Neuronal stem cell (in vitro differentiated cells): ENCODE measurements at regions not wholly inside any gene's neighbourhood (a gene's known extent, or its start where the extent isn't known, plus 50 kb on each side); places are given as distances from the start of the nearest gene placed in this dataset.
A peak's percentile ranks its signal among the peaks of the same experiment; 100 is the strongest.

Source experiments
- DNase-seq: peaks from one replicate; pipeline ENCODE4 v3.0.0-alpha.2; 2013; ENCODE audit warnings: low spot score
- H2AFZ ChIP-seq: one replicate; pipeline ENCODE4 v1.6.1; 2013; ENCODE audit warnings: mild to moderate bottlenecking, low read length, inconsistent platforms
- H2AK5ac ChIP-seq: 2 replicates; pipeline ENCODE4 v1.6.1; 2013; ENCODE audit warnings: low read depth, mild to moderate bottlenecking, inconsistent platforms, low read length, moderate library complexity, mixed read lengths
- H2BK120ac ChIP-seq: 2 replicates; pipeline ENCODE4 v1.6.1; 2013; ENCODE audit warnings: low read depth, mild to moderate bottlenecking, inconsistent platforms, low read length, moderate library complexity, mixed read lengths
- H2BK12ac ChIP-seq: one replicate; pipeline ENCODE4 v1.6.1; 2013; ENCODE audit warnings: low read length, inconsistent platforms
- H2BK15ac ChIP-seq: 2 replicates; pipeline ENCODE4 v1.6.1; 2013; ENCODE audit warnings: mild to moderate bottlenecking, low read length, inconsistent platforms, mixed read lengths
- H2BK5ac ChIP-seq: one replicate; pipeline ENCODE4 v1.6.1; 2013; ENCODE audit warnings: inconsistent platforms, mild to moderate bottlenecking, low read length, moderate library complexity
- H3K14ac ChIP-seq: one replicate; pipeline ENCODE4 v1.6.1; 2013; ENCODE audit warnings: low read length, inconsistent platforms
- H3K18ac ChIP-seq: 2 replicates; pipeline ENCODE4 v1.6.1; 2013; ENCODE audit warnings: low read length, inconsistent platforms
- H3K23ac ChIP-seq: 2 replicates; pipeline ENCODE4 v1.6.1; 2013; ENCODE audit warnings: low read depth, mild to moderate bottlenecking, mixed read lengths, low read length, inconsistent platforms; ENCODE audit not compliant: poor library complexity
- H3K27ac ChIP-seq: replicated peaks from 3 replicates; pipeline ENCODE4 v1.5.1; 2013; ENCODE audit warnings: low read length, inconsistent platforms
- H3K27me3 ChIP-seq, 3 experiments: 2 replicates each; pipeline ENCODE4 v1.6.1; 2013; ENCODE audit warnings: low read length in 3 of 3, mild to moderate bottlenecking in 2 of 3, inconsistent platforms in 1 of 3, low read depth in 1 of 3, mixed read lengths in 1 of 3, moderate library complexity in 1 of 3; ENCODE audit not compliant: control insufficient read depth in 3 of 3, insufficient read depth in 3 of 3
- H3K36me3 ChIP-seq, 2 donors: replicated peaks in 1 of 2; 2 replicates each; pipeline ENCODE4 v1.6.1; 2013; ENCODE audit warnings: low read length in 2 of 2; ENCODE audit not compliant: control insufficient read depth in 2 of 2, insufficient read depth in 2 of 2
- H3K4ac ChIP-seq: 2 replicates; pipeline ENCODE4 v1.6.1; 2013; ENCODE audit warnings: inconsistent platforms, mild to moderate bottlenecking, low read length, moderate library complexity
- H3K4me1 ChIP-seq, 2 donors: 1 replicate in 1 of 2; 2 replicates in 1 of 2; pipeline ENCODE4 v1.6.1; 2013; ENCODE audit warnings: low read length in 2 of 2, low read depth in 1 of 2; ENCODE audit not compliant: control insufficient read depth in 2 of 2, insufficient read depth in 1 of 2
- H3K4me2 ChIP-seq: one replicate; pipeline ENCODE4 v1.6.1; 2013; ENCODE audit warnings: mild to moderate bottlenecking, low read length, inconsistent platforms; ENCODE audit not compliant: insufficient read depth, poor library complexity, severe bottlenecking
- H3K4me3 ChIP-seq, 2 donors: 2 replicates each; pipeline ENCODE4 v1.5.1; 2013; ENCODE audit warnings: low read length in 2 of 2, mild to moderate bottlenecking in 2 of 2, inconsistent platforms in 1 of 2, moderate library complexity in 1 of 2
- H3K79me1 ChIP-seq: one replicate; pipeline ENCODE4 v1.6.1; 2013; ENCODE audit warnings: low read depth, mild to moderate bottlenecking, inconsistent platforms, low read length, moderate library complexity
- H3K9ac ChIP-seq: one replicate; pipeline ENCODE4 v1.6.1; 2013; ENCODE audit warnings: mild to moderate bottlenecking, low read depth, low read length, inconsistent platforms; ENCODE audit not compliant: poor library complexity
- H3K9me3 ChIP-seq, 2 donors: replicated peaks in 1 of 2; 2 replicates each; pipeline versions ENCODE3 to v1.6.1; 2013; ENCODE audit warnings: low read length in 2 of 2, mild to moderate bottlenecking in 2 of 2, inconsistent platforms in 1 of 2, low read depth in 1 of 2, mixed read lengths in 1 of 2, moderate library complexity in 1 of 2; ENCODE audit not compliant: control insufficient read depth in 2 of 2, insufficient read depth in 1 of 2
- H4K8ac ChIP-seq: one replicate; pipeline ENCODE4 v1.6.1; 2013; ENCODE audit warnings: low read depth, mild to moderate bottlenecking, inconsistent platforms, low read length, moderate library complexity
- H4K91ac ChIP-seq: one replicate; pipeline ENCODE4 v1.6.1; 2013; ENCODE audit warnings: low read length, low read depth, mild to moderate bottlenecking, inconsistent platforms; ENCODE audit not compliant: poor library complexity
- WGBS, 2 donors: extraction: QIAGEN DNeasy Blood & Tissue Kit; methylation state at CpG; one replicate each; pipeline ENCODE4 v1.1.7; 2013; ENCODE audit warnings: missing lambda C conversion rate in 2 of 2, mixed read lengths in 1 of 2; ENCODE audit not compliant: insufficient read length in 2 of 2, insufficient replicate concordance in 1 of 2; ENCODE audit errors: extremely low coverage in 2 of 2; 5-methylcytosine and 5-hydroxymethylcytosine counted together

- H3K18ac ChIP-seq = no peak overlapping the region
- no peaks in the 10 kb centered on the region for H3K27me3 ChIP-seq
- no peak overlapping the region for H2BK5ac ChIP-seq
- H3K4me3 ChIP-seq = no peak overlapping the region
- no peak overlapping the region for H2BK120ac ChIP-seq
- no peak overlapping the region for H4K91ac ChIP-seq
- no peak overlapping the region for H2BK15ac ChIP-seq
- no peaks in the 10 kb centered on the region for H3K79me1 ChIP-seq
- no peak overlapping the region for H3K4me2 ChIP-seq
- H2AFZ ChIP-seq = no peak overlapping the region
- no peak for DNase-seq
- no peak overlapping the region for H3K14ac ChIP-seq
- no peak overlapping the region for H3K9ac ChIP-seq
- H3K36me3 ChIP-seq = no peaks in the 10 kb centered on the region
- no peak overlapping the region for H4K8ac ChIP-seq
- H3K4me1 ChIP-seq = peaks cover 0 to 5% of the 10 kb centered on the region in 2 donors
- H3K4ac ChIP-seq = no peak overlapping the region
- H3K27ac ChIP-seq = no peak overlapping the region
- no peak overlapping the region for H3K23ac ChIP-seq
- H2BK12ac ChIP-seq = no peak overlapping the region
- no CpG with 5 or more reads among the region's 3 CpGs for WGBS, 2 donors
- peaks cover 0 to 2% of the 10 kb centered on the region in 2 donors for H3K9me3 ChIP-seq
- no peak overlapping the region for H2AK5ac ChIP-seq
Measured at GRCh38 chr1:232146514-232146913, 483.4 kb downstream of the SIPA1L2 start.

- Histone ChIP-seq H3K4ac (no peak overlapping the region), H4K8ac (no peak overlapping the region), H3K9me3 (peaks cover 0 to 3% of the 10 kb centered on the region in 2 donors), H3K18ac (no peak overlapping the region), H3K79me1 (no peaks in the 10 kb centered on the region), H3K27ac (no peak overlapping the region), H4K91ac (no peak overlapping the region), H3K36me3 (no peaks in the 10 kb centered on the region), H3K4me3 (no peak overlapping the region), H2BK12ac (no peak overlapping the region), H3K23ac (no peak overlapping the region), H3K27me3 (no peaks in the 10 kb centered on the region), H3K9ac (no peak overlapping the region), H2AK5ac (no peak overlapping the region), H2BK120ac (no peak overlapping the region), H3K4me1 (peaks cover 0 to 5% of the 10 kb centered on the region in 2 donors), H3K4me2 (no peak overlapping the region), H2BK15ac (no peak overlapping the region), H2AFZ (no peak overlapping the region), H2BK5ac (no peak overlapping the region), H3K14ac (no peak overlapping the region)
- WGBS, 2 donors = no CpG with 5 or more reads among the region's 2 CpGs
- no peak for DNase-seq
Measured at GRCh38 chr1:232145768-232146167, 484.2 kb downstream of the SIPA1L2 start.

GRCh38 chr1:232144696-232145230 is 485.2 kb downstream of the SIPA1L2 start:
- no CpG with 5 or more reads among the region's 8 CpGs for WGBS, 2 donors
- H3K4me3 ChIP-seq = no peak overlapping the region
- H2BK12ac ChIP-seq = no peak overlapping the region
- no peak overlapping the region for H3K4ac ChIP-seq
- H3K9ac ChIP-seq = no peak overlapping the region
- no peak overlapping the region for H4K8ac ChIP-seq
- H3K23ac ChIP-seq = no peak overlapping the region
- no peak overlapping the region for H2BK120ac ChIP-seq
- no peak overlapping the region for H2AFZ ChIP-seq
- H3K18ac ChIP-seq = no peak overlapping the region
- H2BK15ac ChIP-seq = no peak overlapping the region
- no peak overlapping the region for H2BK5ac ChIP-seq
- no peak overlapping the region for H3K27ac ChIP-seq
- H3K27me3 ChIP-seq = no peaks in the 10 kb centered on the region
- H3K9me3 ChIP-seq = peaks cover 3 to 9% of the 10 kb centered on the region in 2 donors
- DNase-seq = no peak
- H3K4me1 ChIP-seq = peaks cover 0 to 5% of the 10 kb centered on the region in 2 donors
- H3K14ac ChIP-seq = no peak overlapping the region
- H3K4me2 ChIP-seq = no peak overlapping the region
- H3K36me3 ChIP-seq = peaks cover 0 to 2% of the 10 kb centered on the region in 2 donors
- H2AK5ac ChIP-seq = no peak overlapping the region
- H3K79me1 ChIP-seq = no peaks in the 10 kb centered on the region
- H4K91ac ChIP-seq = no peak overlapping the region

GRCh38 chr1:232143315-232143886 is 486.5 kb downstream of the SIPA1L2 start:
- DNase-seq = no peak
- no peak overlapping the region for H4K91ac ChIP-seq
- no peak overlapping the region for H2BK5ac ChIP-seq
- no peak overlapping the region for H2BK120ac ChIP-seq
- H4K8ac ChIP-seq = no peak overlapping the region
- H2BK15ac ChIP-seq = no peak overlapping the region
- H2AK5ac ChIP-seq = no peak overlapping the region
- no peaks in the 10 kb centered on the region for H3K27me3 ChIP-seq
- no peak overlapping the region for H3K4me2 ChIP-seq
- no peak overlapping the region for H3K4me3 ChIP-seq
- peak overlapping the region; percentile 87 for H2AFZ ChIP-seq
- H3K4me1 ChIP-seq = peaks cover 0 to 5% of the 10 kb centered on the region in 2 donors
- no peak overlapping the region for H3K4ac ChIP-seq
- WGBS, 2 donors = no CpG with 5 or more reads among the region's 3 CpGs
- H3K79me1 ChIP-seq = no peaks in the 10 kb centered on the region
- no peak overlapping the region for H3K14ac ChIP-seq
- no peak overlapping the region for H3K9ac ChIP-seq
- no peak overlapping the region for H3K18ac ChIP-seq
- H3K9me3 ChIP-seq = peaks cover 3 to 13% of the 10 kb centered on the region in 2 donors
- no peak overlapping the region for H2BK12ac ChIP-seq
- H3K23ac ChIP-seq = no peak overlapping the region
- H3K27ac ChIP-seq = no peak overlapping the region
- peaks cover 0 to 2% of the 10 kb centered on the region in 2 donors for H3K36me3 ChIP-seq
